Gastrocnemius medialis (tissue), 4 donors: ENCODE measurements at regions not wholly inside any gene's neighbourhood (a gene's known extent, or its start where the extent isn't known, plus 50 kb on each side); places are given as distances from the start of the nearest gene placed in this dataset.

Experiments
- POLR2A ChIP-seq, 2 donors: fragments of 450-650 bp; IDR thresholded peaks; one replicate each; pipeline ENCODE4 v1.6.1; 2017; ENCODE audit warnings: antibody characterized with exemption in 2 of 2, mild to moderate bottlenecking in 2 of 2, moderate library complexity in 2 of 2
- TF ChIP-seq, protein P1 (sequence below), 5 experiments: fragments of 450-650 bp in 3 of 5; fragments of 200-600 bp in 2 of 5; sonication (generic) in 2 of 5; IDR thresholded peaks in 4 of 5; conservative IDR thresholded peaks in 1 of 5; 1 replicate in 4 of 5; 2 replicates in 1 of 5; pipeline ENCODE4 v1.5.1; 2016 to 2019; ENCODE audit warnings: antibody characterized with exemption in 5 of 5, mild to moderate bottlenecking in 3 of 5, moderate library complexity in 3 of 5

DNA sequence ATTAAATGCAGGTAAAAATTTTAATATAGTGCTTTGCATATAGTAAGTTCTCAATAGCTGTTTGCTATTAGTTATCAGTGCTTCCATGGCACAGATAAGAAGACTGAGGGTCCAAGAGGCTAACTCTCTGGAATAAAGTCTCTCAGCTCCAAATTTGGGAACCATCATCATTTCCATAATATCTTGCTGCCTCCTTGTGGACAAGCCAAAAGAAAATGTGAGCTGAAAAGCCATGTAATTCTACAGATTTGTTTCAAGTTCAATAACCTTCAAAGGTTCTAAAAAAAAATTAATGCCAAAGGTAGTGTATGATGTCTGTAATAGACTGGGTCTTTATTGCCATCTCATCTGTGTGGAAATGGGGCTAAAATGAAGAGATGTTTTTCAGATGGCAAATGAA lies 136.9 kb upstream of the VCX start:
- TF ChIP-seq, protein P1, sequence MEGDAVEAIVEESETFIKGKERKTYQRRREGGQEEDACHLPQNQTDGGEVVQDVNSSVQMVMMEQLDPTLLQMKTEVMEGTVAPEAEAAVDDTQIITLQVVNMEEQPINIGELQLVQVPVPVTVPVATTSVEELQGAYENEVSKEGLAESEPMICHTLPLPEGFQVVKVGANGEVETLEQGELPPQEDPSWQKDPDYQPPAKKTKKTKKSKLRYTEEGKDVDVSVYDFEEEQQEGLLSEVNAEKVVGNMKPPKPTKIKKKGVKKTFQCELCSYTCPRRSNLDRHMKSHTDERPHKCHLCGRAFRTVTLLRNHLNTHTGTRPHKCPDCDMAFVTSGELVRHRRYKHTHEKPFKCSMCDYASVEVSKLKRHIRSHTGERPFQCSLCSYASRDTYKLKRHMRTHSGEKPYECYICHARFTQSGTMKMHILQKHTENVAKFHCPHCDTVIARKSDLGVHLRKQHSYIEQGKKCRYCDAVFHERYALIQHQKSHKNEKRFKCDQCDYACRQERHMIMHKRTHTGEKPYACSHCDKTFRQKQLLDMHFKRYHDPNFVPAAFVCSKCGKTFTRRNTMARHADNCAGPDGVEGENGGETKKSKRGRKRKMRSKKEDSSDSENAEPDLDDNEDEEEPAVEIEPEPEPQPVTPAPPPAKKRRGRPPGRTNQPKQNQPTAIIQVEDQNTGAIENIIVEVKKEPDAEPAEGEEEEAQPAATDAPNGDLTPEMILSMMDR (IDR thresholded peaks at IDR 0.05 in 4 of 5, conservative IDR thresholded peaks at IDR 0.05 in 1 of 5) = no peak
- TF ChIP-seq POLR2A (IDR thresholded peaks at IDR 0.05) = no peak
